Activated CD8-positive, alpha-beta T cell treated with anti-CD3 and anti-CD28 coated beads, Interleukin-2, amount 10 ng/mL, durations not matched to agents 7 days and 5 days (primary cell): ENCODE measurements at regions not wholly inside any gene's neighbourhood (a gene's known extent, or its start where the extent isn't known, plus 50 kb on each side); places are given as distances from the start of the nearest gene placed in this dataset.

ENCODE experiments used
- ATAC-seq: fragments of 150-1000 bp; cut with Tn5 transposase; one replicate; pipeline ENCODE4 v1.10.0; 2021; ENCODE audit warnings: moderate library complexity
- CTCF ChIA-PET: fragments of 350-600 bp; sonication (Branson Sonifier 250); formaldehyde crosslinking; loops from one replicate; lab custom pipeline; 2021; ENCODE audit warnings: antibody characterized with exemption; lab: Charles Lee
- POLR2A ChIA-PET: fragments of 350-600 bp; sonication (Branson Sonifier 250); formaldehyde crosslinking; loops from one replicate; lab custom pipeline; 2021; ENCODE audit warnings: antibody characterized with exemption; lab: Charles Lee
- DNase-seq: peaks from one replicate; pipeline ENCODE4 v3.0.0-alpha.2; 2020
- H3K27ac Mint-ChIP-seq: one replicate; pipeline ENCODE4 v1.8.0; 2021; ENCODE audit warnings: mild to moderate bottlenecking, mixed read lengths
- H3K27me3 Mint-ChIP-seq: one replicate; pipeline ENCODE4 v1.8.0; 2021; ENCODE audit warnings: low read depth, mixed read lengths
- H3K36me3 Mint-ChIP-seq: one replicate; pipeline ENCODE4 v1.8.0; 2021; ENCODE audit warnings: low read depth, mixed read lengths
- H3K4me1 Mint-ChIP-seq: one replicate; pipeline ENCODE4 v1.8.0; 2021; ENCODE audit warnings: low read depth, mixed read lengths
- H3K4me3 Mint-ChIP-seq: one replicate; pipeline ENCODE4 v1.8.0; 2021; ENCODE audit warnings: mild to moderate bottlenecking, mixed read lengths
- H3K9me3 Mint-ChIP-seq: one replicate; pipeline ENCODE4 v1.8.0; 2022; ENCODE audit warnings: mixed read lengths; ENCODE audit not compliant: insufficient read depth

DNA sequence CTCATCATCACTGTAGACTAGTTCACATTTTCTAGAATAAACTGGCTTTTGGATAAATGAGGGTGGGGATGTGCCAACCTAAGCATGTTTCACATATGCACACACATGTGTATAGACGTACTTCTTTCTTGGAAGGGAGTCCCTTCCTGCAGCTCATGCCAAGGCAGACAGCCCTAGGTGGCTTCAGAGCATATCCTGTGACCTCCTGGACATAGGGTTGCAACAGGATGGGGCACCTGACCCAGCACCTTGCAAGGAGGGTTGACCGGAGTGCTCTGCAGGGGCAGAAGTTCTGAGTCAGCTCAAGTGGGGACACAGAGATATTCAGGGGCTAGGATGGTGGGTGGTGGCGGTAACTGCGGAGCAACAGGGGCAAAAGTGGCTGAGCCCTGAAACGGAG is 68.6 kb upstream of the RALGAPA2 start:
- ChIA-PET CTCF (no interaction called here), POLR2A (no interaction called here)
- Mint-ChIP-seq H3K4me3 (no peak overlapping the region), H3K9me3 (no peaks in the 10 kb centered on the region), H3K36me3 (no peaks in the 10 kb centered on the region), H3K27ac (no peak overlapping the region), H3K4me1 (no peaks in the 10 kb centered on the region), H3K27me3 (peaks cover 14% of the 10 kb centered on the region)
- no peak for DNase-seq
- no peak for ATAC-seq

DNA sequence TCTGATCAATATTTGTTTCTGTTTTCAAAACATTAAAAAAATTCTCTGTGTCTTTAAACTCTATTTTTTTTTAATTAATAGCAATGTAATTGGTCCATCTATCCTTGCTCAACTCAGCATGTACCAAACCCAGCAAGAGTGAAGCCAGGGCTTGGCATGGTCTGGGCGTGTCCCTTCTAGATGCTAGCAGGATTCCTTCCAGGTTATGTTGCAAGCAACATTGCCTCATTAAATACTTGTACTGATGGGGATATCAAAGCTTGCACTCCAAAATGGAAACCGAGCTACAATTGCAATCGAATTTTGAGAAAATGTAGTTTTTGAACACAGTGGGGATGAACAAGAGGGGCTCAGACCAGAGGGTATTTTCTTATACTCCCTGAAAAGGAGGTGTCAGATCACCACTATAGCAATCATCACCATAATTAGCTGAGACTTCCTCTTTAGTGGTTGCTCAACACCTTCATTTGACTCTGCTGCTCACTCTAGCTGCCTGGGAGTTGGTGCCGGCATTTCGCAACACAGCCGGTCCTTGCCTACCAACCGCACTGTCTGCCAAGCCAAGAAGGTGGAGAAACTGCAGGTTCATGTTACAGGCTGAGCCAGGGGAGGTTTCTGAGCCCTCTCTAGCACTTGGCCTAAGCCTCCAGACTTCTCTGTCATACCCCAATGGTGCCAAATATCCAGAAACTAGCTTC is 67.8 kb upstream of the RALGAPA2 start:
- POLR2A ChIA-PET, result interaction anchor here (0.9 kb wide), 1 partner anchor 11 kb away, joined by 3 read pairs; no protein-coding TSS in a partner anchor
- peaks cover 14% of the 10 kb centered on the region for H3K27me3 Mint-ChIP-seq
- no peak for ATAC-seq
- no peak overlapping the region for H3K27ac Mint-ChIP-seq
- CTCF ChIA-PET, result no interaction called here
- H3K9me3 Mint-ChIP-seq, result no peaks in the 10 kb centered on the region
- no peak for DNase-seq
- H3K4me3 Mint-ChIP-seq, result no peak overlapping the region
- no peaks in the 10 kb centered on the region for H3K4me1 Mint-ChIP-seq
- no peaks in the 10 kb centered on the region for H3K36me3 Mint-ChIP-seq

DNA sequence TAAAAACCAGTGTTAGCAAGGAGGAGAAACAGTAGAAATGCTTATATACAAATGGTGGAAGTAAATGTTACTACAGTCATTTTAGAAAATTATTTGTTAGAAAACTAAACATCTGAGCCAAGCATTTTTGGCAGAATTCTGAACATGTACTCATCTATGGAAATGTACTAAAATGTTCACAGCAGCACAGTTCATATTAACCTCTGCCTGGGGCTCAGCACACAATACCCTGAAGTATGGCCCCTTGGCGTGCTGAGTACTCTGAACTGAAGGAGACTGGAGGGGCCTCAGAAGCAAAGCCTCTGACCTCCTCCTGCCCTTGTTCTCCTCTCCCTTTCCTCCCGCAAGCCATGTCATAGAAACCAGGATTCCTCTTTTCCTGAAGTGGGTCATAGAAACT is 66.2 kb upstream of the RALGAPA2 start:
- DNase-seq (no peak), ATAC-seq (no peak)
- Mint-ChIP-seq H3K27me3 (peaks cover 16% of the 10 kb centered on the region), H3K9me3 (no peaks in the 10 kb centered on the region), H3K4me1 (no peaks in the 10 kb centered on the region), H3K27ac (no peak overlapping the region), H3K36me3 (no peaks in the 10 kb centered on the region), H3K4me3 (no peak overlapping the region)
- ChIA-PET CTCF (no interaction called here), POLR2A (no interaction called here)

DNA sequence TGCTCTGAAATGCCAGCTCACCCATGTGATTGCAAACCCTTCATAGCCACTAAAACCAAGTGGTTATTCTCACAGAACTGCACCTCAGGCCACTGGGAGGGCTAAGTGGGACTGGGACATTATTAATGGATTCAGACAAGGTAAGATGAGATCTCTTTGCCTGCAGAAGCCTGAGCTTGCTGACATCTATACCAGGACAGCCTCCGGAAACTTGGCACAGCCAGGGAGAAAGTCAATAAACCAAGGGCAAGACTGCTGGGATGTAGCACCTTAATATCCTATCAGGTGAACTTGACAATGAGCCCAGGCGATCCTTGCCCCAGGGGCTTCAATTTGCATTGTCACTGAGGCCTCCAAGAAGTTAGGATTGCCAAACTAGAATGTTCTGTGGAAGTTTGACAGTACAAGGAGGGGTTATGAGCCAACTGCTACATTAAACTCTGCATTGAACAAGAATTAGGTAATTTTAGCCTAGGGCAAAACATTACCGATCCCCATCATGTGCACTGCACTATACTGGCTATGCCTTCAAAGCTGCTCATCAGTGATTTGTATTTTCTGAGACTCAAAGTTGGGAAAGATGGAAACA is 60.1 kb upstream of the RALGAPA2 start:
- POLR2A ChIA-PET, result no interaction called here
- Mint-ChIP-seq H3K9me3 (no peaks in the 10 kb centered on the region), H3K4me1 (peaks cover 2% of the 10 kb centered on the region), H3K27ac (no peak overlapping the region), H3K4me3 (no peak overlapping the region), H3K36me3 (no peaks in the 10 kb centered on the region), H3K27me3 (peaks cover 6% of the 10 kb centered on the region)
- no peak for DNase-seq
- CTCF ChIA-PET, result no interaction called here
- ATAC-seq, result no peak

DNA sequence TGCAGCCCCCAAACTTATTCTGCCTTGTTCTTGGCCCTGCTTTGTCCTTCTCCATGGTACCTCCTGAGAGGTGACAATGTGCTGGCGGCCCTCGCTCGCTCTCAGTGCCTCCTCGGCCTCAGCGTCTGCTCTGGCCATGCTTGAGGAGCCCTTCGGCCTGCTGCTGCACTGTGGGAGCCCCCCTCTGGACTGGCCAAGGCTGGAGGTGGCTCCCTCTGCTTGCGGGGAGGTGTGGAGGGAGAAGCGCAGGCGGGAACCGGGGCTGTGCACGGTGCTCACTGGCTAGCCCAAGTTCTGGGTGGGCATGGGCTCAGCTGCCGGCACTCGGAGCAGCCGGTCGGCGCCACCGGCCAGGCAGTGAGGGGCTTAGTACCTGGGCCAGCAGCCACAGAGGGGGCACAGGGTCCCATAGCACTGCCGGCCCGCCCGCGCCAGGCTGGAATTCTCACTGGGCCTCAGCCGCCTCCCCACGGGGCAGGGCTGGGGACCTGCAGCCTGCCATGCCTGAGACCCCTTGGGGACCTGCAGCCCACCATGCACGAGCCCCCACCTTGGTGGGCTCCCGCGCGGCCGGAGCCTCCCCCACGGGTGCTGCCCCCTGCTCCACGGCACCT is 55.9 kb upstream of the RALGAPA2 start:
- ChIA-PET POLR2A (no interaction called here), CTCF (no interaction called here)
- no peaks in the 10 kb centered on the region for H3K9me3 Mint-ChIP-seq
- H3K27me3 Mint-ChIP-seq, result peaks cover 9% of the 10 kb centered on the region
- DNase-seq, result no peak
- peaks cover 2% of the 10 kb centered on the region for H3K4me1 Mint-ChIP-seq
- H3K27ac Mint-ChIP-seq, result no peak overlapping the region
- no peaks in the 10 kb centered on the region for H3K36me3 Mint-ChIP-seq
- H3K4me3 Mint-ChIP-seq, result no peak overlapping the region
- ATAC-seq, result no peak

DNA sequence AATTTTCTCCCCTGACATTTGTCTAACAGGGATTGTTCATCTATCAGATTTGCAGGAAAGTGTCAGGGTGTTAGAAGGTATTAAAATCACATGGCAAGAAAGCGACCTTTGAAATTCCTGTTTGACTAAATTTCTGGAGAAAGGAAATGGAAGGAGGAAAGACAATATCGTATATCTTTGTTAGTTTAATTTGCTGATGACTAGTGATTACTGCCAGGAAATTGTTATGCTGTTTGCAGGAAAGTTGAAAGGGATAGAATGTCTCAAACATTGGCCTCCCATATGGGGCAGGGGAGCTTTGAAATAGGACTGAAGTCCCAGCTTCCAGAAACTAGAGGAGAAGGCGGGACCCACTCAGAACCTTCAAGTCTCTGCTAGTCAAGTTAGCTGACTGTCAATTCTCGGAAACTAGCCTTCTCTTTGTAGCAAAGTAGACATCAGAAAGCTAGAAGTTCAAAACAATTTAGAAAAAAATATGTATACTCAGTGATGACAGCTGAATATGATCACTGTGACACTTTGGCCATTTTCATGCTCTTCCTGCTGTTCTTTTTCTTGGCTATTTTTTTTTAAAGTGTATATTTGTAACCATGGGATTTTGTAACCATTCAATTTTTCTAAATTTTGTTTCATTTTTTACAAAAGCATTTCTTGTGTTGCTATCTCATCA is 53.4 kb upstream of the RALGAPA2 start:
- Mint-ChIP-seq H3K36me3 (no peaks in the 10 kb centered on the region), H3K9me3 (no peaks in the 10 kb centered on the region), H3K27me3 (peaks cover 13% of the 10 kb centered on the region), H3K4me1 (peaks cover 2% of the 10 kb centered on the region), H3K27ac (no peak overlapping the region), H3K4me3 (no peak overlapping the region)
- ChIA-PET POLR2A (interaction anchor here (0.6 kb wide), 1 partner anchor 45 kb away, joined by 3 read pairs; no protein-coding TSS in a partner anchor), CTCF (no interaction called here)
- ATAC-seq (no peak), DNase-seq (no peak)

DNA sequence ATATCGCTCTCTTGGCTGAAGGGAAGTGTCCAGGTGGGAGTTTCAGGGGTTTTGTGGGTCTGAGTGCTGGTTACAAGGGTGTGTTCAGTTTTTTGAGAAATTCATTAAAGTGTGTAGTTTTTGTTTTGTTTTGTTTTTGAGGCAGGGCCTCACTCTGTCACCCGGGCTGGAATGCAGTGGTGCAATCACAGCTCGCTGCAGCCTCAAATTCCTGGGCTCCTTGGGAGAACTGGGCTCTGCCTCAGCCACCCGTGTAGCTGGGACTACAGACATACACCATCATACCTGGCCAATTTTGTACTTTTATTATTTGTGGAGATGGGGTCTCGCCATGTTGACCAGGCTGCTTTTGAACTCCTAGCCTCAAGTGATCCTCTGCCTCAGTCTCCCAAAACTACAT is 51.2 kb upstream of the RALGAPA2 start:
- ChIA-PET CTCF (no interaction called here), POLR2A (no interaction called here)
- Mint-ChIP-seq H3K27me3 (peaks cover 13% of the 10 kb centered on the region), H3K36me3 (no peaks in the 10 kb centered on the region), H3K9me3 (no peaks in the 10 kb centered on the region), H3K27ac (no peak overlapping the region), H3K4me1 (no peaks in the 10 kb centered on the region), H3K4me3 (no peak overlapping the region)
- ATAC-seq, result no peak
- DNase-seq, result no peak
